Mesothelial cell of epicardium (in vitro differentiated cells): ENCODE measurements at regions not wholly inside any gene's neighbourhood (a gene's known extent, or its start where the extent isn't known, plus 50 kb on each side); places are given as distances from the start of the nearest gene placed in this dataset.
"Not testable (repeated sequence)": the region's sequence is repeated elsewhere in the genome, so short reads cannot be mapped to it uniquely, and the experiment has no call there.

ENCODE experiments used
- DNase-seq, 2 experiments: peaks; one replicate each; pipeline ENCODE4 v3.0.0; 2021; ENCODE audit warnings: low spot score in 2 of 2; ENCODE audit not compliant: unreplicated experiment in 2 of 2
- H3K27ac Mint-ChIP-seq: 2 replicates; pipeline ENCODE4 v1.8.0; 2021; ENCODE audit warnings: mixed read lengths
- H3K27me3 Mint-ChIP-seq: 2 replicates; pipeline ENCODE4 v1.8.0; 2021; ENCODE audit warnings: low read depth, mixed read lengths
- H3K36me3 Mint-ChIP-seq: 2 replicates; pipeline ENCODE4 v1.8.0; 2021; ENCODE audit warnings: mixed read lengths
- H3K4me1 Mint-ChIP-seq: 2 replicates; pipeline ENCODE4 v1.8.0; 2021; ENCODE audit warnings: mixed read lengths
- H3K4me3 Mint-ChIP-seq: 2 replicates; pipeline ENCODE4 v1.8.0; 2021; ENCODE audit warnings: mild to moderate bottlenecking, moderate library complexity, mixed read lengths
- H3K9me3 Mint-ChIP-seq: 2 replicates; pipeline ENCODE4 v1.8.0; 2021; ENCODE audit warnings: mixed read lengths
- TF ChIP-seq, protein P1 (sequence below): fragments of 200-600 bp; sonication (generic); IDR thresholded peaks from one replicate; pipeline ENCODE4 v1.5.0; 2021; ENCODE audit warnings: antibody characterized with exemption; ENCODE audit not compliant: unreplicated experiment

DNA sequence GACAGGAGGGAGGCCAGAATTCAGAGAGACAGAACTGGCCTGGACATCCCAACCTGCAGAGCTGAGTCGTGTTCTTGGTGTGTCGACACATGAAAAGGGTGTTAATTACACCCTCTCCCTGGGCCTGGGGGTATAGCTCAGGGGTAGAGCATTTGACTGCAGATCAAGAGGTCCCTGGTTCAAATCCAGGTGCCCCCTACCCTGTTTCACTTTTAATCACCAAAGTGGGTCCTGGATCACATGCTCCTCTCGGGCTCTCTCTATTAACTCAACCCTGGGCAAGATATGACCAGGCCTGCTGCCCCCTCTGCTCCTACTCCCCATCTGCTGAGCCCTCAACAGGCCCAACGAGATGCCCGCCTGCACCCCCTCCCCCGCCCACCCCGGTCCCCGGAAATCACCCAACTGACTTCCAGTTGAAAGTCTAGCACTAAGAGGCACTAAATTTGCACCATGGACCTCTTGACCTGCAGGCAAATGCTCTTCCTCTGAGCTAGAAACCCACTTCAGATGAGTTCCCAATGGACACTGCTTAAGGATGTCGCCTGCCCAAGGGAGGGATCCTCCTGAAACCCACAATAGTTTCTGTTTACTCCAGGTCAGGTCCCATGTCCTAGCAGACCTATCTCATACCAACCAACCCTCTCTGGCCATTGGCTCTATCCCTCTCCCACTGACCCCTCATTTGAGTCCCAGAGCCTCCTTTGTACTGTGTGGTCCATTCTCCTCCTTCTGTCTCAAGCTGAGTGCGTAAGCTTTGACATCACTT, 137.6 kb downstream of the ZNF467 start:
- H3K27ac Mint-ChIP-seq = no peak overlapping the region
- DNase-seq = no peak
- no peaks in the 10 kb centered on the region for H3K9me3 Mint-ChIP-seq
- H3K36me3 Mint-ChIP-seq = no peaks in the 10 kb centered on the region
- TF ChIP-seq, protein P1, sequence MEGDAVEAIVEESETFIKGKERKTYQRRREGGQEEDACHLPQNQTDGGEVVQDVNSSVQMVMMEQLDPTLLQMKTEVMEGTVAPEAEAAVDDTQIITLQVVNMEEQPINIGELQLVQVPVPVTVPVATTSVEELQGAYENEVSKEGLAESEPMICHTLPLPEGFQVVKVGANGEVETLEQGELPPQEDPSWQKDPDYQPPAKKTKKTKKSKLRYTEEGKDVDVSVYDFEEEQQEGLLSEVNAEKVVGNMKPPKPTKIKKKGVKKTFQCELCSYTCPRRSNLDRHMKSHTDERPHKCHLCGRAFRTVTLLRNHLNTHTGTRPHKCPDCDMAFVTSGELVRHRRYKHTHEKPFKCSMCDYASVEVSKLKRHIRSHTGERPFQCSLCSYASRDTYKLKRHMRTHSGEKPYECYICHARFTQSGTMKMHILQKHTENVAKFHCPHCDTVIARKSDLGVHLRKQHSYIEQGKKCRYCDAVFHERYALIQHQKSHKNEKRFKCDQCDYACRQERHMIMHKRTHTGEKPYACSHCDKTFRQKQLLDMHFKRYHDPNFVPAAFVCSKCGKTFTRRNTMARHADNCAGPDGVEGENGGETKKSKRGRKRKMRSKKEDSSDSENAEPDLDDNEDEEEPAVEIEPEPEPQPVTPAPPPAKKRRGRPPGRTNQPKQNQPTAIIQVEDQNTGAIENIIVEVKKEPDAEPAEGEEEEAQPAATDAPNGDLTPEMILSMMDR = no peak
- peaks cover 36% of the 10 kb centered on the region for H3K27me3 Mint-ChIP-seq
- no peaks in the 10 kb centered on the region for H3K4me1 Mint-ChIP-seq
- H3K4me3 Mint-ChIP-seq = no peak overlapping the region

DNA sequence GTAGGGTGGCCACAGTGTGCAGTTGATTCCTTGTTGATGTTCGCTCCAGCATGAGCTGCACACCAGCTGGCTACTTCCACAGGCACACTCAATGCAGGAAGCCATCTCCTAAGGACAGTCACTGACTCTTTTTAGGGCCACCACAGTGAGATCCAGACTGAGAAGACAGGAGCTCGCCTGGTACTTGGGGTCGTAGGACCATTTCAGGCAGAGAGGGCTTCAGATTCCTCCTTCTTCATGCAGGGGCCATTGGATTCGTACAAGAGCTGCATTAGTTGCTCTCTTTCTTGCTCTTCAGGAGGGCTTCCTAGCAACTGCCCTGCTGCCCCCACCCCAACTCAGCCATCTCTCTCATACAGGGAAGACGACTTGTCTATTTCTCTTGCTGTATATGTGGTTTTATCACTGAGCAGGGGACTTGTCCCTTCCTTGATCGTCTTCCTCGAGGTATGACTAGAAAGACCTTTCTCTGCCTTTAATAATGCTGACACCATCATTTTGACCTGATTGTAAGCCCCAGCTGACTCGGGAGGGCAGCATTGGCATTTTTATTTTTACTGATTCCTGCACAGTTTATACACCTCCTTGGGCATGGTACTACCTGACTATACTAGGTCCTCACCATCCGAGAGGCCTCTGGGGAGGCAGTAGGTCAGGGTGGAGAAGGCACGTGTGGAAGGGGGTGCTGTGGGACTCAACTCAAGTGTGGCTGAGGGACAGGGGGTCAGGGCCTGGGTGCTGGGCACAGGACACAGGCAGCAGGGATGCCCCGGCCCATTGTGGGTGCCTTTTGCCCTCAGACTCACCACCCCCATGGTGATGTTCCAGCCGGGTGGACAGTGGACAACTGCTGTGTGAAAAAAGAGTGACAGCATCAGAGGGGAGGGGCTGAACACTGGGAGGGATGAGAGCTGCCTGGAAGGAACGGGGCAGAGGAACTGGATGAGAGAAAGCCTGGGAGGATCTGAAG, 136.7 kb upstream of the ZNF746 start:
- no peak overlapping the region for H3K4me3 Mint-ChIP-seq
- TF ChIP-seq, protein P1 = no peak
- no peaks in the 10 kb centered on the region for H3K4me1 Mint-ChIP-seq
- peak in 1 of 2 experiments; percentile 17 for DNase-seq
- no peaks in the 10 kb centered on the region for H3K9me3 Mint-ChIP-seq
- peaks cover 33% of the 10 kb centered on the region for H3K27me3 Mint-ChIP-seq
- H3K27ac Mint-ChIP-seq = no peak overlapping the region
- H3K36me3 Mint-ChIP-seq = no peaks in the 10 kb centered on the region

DNA sequence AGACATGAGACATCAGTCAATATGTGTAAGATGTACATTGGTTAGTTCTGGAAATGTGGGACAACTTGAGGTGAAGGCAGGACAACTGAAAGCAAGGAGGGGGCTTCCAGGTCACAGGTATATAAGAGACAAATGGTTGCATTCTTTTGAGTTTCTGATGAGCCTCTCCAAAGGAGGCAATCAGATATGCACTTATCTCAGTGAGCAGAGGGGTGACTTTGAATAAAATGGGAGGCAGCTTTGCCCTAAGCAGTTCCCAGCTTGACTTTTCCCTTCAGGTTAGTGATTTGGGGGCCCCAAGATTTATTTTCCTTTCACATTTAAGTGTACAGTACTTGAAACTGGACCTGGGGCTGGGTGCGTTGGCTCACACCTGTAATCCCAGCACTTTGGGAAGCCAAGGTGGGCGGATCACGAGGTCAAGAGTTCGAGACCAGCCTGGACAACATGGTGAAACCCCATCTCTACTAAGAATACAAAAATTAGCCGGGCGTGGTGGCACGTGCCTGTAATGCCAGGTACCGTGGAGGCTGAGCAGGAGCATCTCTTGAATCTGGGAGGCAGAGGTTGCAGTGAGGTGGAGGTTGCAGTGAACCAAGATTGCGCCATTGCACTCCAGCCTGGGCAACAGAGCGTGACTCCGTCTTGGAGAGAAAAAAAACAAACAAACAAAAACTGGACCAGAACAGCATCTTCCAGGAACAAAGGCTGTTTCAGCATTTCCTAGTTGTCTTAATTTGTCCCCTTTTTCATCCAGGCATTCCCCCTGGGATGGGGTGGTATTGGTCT, 130.9 kb upstream of the ZNF746 start:
- H3K9me3 Mint-ChIP-seq, H3K27ac Mint-ChIP-seq, H3K4me3 Mint-ChIP-seq, H3K27me3 Mint-ChIP-seq, DNase-seq, H3K36me3 Mint-ChIP-seq: not testable (repeated sequence)
- peaks cover 20% of the 10 kb centered on the region for H3K4me1 Mint-ChIP-seq

DNA sequence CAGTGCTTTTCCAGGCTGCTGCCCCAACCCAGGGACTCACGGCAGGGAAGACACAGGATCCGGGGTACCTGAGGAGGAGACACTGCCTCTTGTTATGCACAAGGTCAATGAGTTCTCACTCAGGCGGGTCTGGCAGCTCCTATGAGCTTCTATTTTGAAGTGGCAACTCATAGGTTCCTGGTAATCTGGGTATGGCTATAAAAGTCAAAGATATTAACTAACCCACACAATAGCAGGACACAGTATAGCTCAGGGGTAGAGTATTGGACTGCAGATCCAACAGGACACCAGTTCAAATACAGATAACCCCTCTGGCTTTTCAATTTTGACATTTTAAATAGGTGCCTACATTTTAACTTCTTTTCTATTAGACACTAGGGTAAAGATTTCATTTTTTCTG, 130.3 kb upstream of the ZNF746 start:
- Mint-ChIP-seq H3K9me3 (no peaks in the 10 kb centered on the region), H3K36me3 (no peaks in the 10 kb centered on the region), H3K27ac (no peak overlapping the region), H3K4me1 (peaks cover 27% of the 10 kb centered on the region), H3K4me3 (no peak overlapping the region), H3K27me3 (peaks cover 9% of the 10 kb centered on the region)
- TF ChIP-seq, protein P1 = no peak
- no peak for DNase-seq

DNA sequence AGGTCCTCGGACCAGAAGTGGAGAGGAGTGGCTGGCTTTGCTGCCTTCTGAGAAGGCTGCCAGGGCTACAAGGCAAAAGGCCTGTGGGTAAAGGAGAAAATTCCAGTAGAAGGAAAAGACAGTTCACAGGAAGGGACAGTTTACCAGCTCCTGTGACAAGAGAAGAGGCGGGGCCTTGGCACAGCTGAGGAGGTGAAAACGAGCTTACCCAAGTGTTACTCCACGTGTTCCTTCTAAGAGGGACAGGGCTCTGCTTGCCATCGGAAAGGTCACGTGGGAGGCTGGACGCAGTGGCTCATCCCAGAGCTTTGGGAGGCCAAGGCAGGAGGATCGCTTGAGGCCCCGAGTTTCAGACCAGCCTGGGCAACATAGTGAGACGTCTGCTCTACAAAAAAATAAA, 129.4 kb upstream of the ZNF746 start:
- Mint-ChIP-seq H3K4me3 (no peak overlapping the region), H3K36me3 (peaks cover 2% of the 10 kb centered on the region), H3K27ac (no peak overlapping the region), H3K9me3 (no peaks in the 10 kb centered on the region), H3K4me1 (peaks cover 32% of the 10 kb centered on the region), H3K27me3 (peaks cover 9% of the 10 kb centered on the region)
- no peak for DNase-seq
- TF ChIP-seq, protein P1 = no peak
